ENCODE measurements at regions not wholly inside any gene's neighbourhood (a gene's known extent, or its start where the extent isn't known, plus 50 kb on each side); places are given as distances from the start of the nearest gene placed in this dataset.

DNA sequence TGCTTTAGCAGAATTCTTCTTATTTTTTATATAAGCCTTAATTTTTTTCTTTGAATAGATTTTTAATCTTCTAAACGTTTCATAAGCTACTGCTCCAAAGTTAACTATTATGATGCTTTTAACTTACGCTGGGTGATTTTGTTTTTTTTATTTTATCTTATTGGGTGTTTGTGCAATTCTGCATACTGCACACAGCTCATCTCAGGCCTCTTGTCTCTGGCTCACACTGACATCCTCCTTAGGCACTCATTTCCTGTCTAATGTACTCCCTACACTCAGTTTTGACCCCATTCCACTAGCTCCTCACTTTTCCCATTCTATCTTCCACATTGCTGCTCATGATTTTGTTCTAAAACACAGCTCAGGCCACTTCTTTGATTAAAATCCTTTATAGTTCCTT, 111.9 kb upstream of the MAP9 start:
- TF ChIP-seq, protein P1, sequence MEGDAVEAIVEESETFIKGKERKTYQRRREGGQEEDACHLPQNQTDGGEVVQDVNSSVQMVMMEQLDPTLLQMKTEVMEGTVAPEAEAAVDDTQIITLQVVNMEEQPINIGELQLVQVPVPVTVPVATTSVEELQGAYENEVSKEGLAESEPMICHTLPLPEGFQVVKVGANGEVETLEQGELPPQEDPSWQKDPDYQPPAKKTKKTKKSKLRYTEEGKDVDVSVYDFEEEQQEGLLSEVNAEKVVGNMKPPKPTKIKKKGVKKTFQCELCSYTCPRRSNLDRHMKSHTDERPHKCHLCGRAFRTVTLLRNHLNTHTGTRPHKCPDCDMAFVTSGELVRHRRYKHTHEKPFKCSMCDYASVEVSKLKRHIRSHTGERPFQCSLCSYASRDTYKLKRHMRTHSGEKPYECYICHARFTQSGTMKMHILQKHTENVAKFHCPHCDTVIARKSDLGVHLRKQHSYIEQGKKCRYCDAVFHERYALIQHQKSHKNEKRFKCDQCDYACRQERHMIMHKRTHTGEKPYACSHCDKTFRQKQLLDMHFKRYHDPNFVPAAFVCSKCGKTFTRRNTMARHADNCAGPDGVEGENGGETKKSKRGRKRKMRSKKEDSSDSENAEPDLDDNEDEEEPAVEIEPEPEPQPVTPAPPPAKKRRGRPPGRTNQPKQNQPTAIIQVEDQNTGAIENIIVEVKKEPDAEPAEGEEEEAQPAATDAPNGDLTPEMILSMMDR (IDR thresholded peaks at IDR 0.05; ENCODE audit: low read depth, low read length): no peak
- H3K4me3 ChIP-seq (replicated peaks in 1 of 2; ENCODE audit: low read depth in 2 of 2, low read length in 2 of 2): no peak overlapping the region
- DNase-seq (ENCODE audit: low read depth in 2 of 2): no peak

- TF ChIP-seq, protein P1 (IDR thresholded peaks at IDR 0.05; ENCODE audit: low read depth, low read length): no peak
- no peak overlapping the region for H3K4me3 ChIP-seq (replicated peaks in 1 of 2; ENCODE audit: low read depth in 2 of 2, low read length in 2 of 2)
- DNase-seq (ENCODE audit: low read depth in 2 of 2): no peak
These were observed 110.4 kb upstream of the MAP9 start for GRCh38 chr4:155487210-155487609.

- no peak overlapping the region for H3K4me3 ChIP-seq (replicated peaks in 1 of 2; ENCODE audit: low read depth in 2 of 2, low read length in 2 of 2)
- DNase-seq (ENCODE audit: low read depth in 2 of 2): no peak
- TF ChIP-seq, protein P1 (IDR thresholded peaks at IDR 0.05; ENCODE audit: low read depth, low read length): no peak
These were observed 104.4 kb upstream of the MAP9 start for GRCh38 chr4:155481150-155481549.

GRCh38 chr4:155479835-155480234, 103.1 kb upstream of the MAP9 start:
- TF ChIP-seq, protein P1 (IDR thresholded peaks at IDR 0.05; ENCODE audit: low read depth, low read length): no peak
- no peak overlapping the region for H3K4me3 ChIP-seq (replicated peaks in 1 of 2; ENCODE audit: low read depth in 2 of 2, low read length in 2 of 2)
- no peak for DNase-seq (ENCODE audit: low read depth in 2 of 2)

DNA sequence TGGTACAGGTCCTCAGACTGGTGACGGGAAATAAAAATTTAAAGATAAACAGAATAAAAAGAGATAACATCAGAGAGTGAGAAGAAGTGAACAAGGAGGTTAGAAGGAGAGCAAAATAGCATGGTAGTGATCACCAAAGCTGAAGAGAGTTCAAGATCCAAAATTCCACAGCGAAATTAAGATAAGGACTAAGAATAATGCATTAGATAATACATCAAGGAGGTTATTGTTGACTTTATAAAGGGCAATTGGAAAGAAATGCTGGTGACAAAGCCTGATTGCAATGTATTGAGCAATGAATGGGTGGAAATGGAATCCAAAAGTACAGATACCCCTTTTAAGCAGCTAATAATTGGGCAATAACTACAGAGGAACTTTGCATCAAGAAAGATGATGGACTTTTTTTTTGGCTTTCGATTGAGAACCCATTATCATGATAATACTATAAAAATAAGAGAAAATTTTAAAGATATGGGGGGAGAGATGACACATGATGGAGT, 101.6 kb upstream of the MAP9 start:
- TF ChIP-seq, protein P1 (IDR thresholded peaks at IDR 0.05; ENCODE audit: low read depth, low read length): no peak
- H3K4me3 ChIP-seq (replicated peaks in 1 of 2; ENCODE audit: low read depth in 2 of 2, low read length in 2 of 2): no peak overlapping the region
- DNase-seq (ENCODE audit: low read depth in 2 of 2): peak; percentile 9 to 29

- DNase-seq (ENCODE audit: low read depth in 2 of 2): no peak
- TF ChIP-seq, protein P1 (IDR thresholded peaks at IDR 0.05; ENCODE audit: low read depth, low read length): no peak
These were observed 98.0 kb upstream of the MAP9 start for GRCh38 chr4:155474758-155475157.

DNA sequence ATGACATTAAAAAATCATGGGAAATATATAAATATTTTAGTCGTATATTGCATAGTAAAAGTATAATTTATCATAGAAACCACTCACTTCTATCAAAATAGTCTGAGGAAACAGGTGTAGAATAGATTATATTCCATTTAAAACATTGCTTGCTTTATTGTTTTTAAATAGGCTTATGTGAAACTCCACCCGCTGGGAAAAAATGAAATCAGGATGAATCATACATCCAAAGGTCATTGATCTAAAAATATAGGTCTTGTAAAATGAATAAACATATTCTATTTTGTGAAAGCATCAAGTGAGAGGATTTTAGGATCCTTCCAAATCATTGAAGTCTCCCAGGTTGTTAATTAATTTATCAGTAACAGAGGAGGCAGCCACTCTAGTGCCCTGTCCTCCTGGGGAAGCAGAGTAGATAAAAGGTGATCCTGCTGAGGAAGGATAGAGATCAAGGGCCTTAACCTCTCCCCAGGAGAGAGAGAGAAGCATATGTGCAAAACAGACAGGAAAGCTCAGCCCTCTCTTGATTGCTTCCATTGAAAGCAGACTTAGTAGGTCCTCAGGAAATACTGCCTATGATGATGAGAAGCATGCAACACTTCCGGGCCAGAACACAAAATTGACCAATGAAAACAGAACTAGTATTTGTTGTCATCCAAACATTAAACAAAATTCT, 96.8 kb upstream of the MAP9 start:
- TF ChIP-seq, protein P1 (IDR thresholded peaks at IDR 0.05; ENCODE audit: low read depth, low read length): no peak
- no peak overlapping the region for H3K4me3 ChIP-seq (replicated peaks in 1 of 2; ENCODE audit: low read depth in 2 of 2, low read length in 2 of 2)
- peak in 1 of 2 donors; percentile 23 for DNase-seq (ENCODE audit: low read depth in 2 of 2)

More at GRCh38 chr4:155474758-155475157, 98.0 kb upstream of the MAP9 start:
- H3K4me3 ChIP-seq (replicated peaks in 1 of 2; ENCODE audit: low read depth in 2 of 2, low read length in 2 of 2): no peak overlapping the region
